Loucy (cell line): ENCODE measurements at regions not wholly inside any gene's neighbourhood (a gene's known extent, or its start where the extent isn't known, plus 50 kb on each side); places are given as distances from the start of the nearest gene placed in this dataset.

Source experiments
- CTCF ChIP-seq: fragments of 200-600 bp; sonication (generic); conservative IDR thresholded peaks from 2 replicates; pipeline ENCODE4 v1.5.1; 2014; ENCODE audit warnings: mild to moderate bottlenecking, antibody characterized with exemption, low read length
- EZH2phosphoT487 ChIP-seq: fragments of 200-600 bp; IDR thresholded peaks from 2 replicates; pipeline ENCODE4 v1.6.1; 2018; ENCODE audit warnings: antibody characterized with exemption, mild to moderate bottlenecking, moderate library complexity, borderline replicate concordance

- no peak for TF ChIP-seq CTCF
- no peak for TF ChIP-seq EZH2phosphoT487
These were observed 110.8 kb upstream of the ZBTB40 start for GRCh38 chr1:22340873-22341272.
